SU-DHL-6 (cell line): ENCODE measurements at regions not wholly inside any gene's neighbourhood (a gene's known extent, or its start where the extent isn't known, plus 50 kb on each side); places are given as distances from the start of the nearest gene placed in this dataset.

Experiments
- EZH2phosphoT487 ChIP-seq: fragments of 200-600 bp; sonication (generic), shearing (Covaris generic); conservative IDR thresholded peaks from 2 replicates; pipeline ENCODE4 v1.6.1; 2018; ENCODE audit warnings: mild to moderate bottlenecking, antibody characterized with exemption, low read length, moderate library complexity, mixed read lengths
- TF ChIP-seq, protein P1 (sequence below): fragments of 200-600 bp; sonication (generic); IDR thresholded peaks from one replicate; pipeline ENCODE4 v1.5.1; 2017; ENCODE audit warnings: antibody characterized with exemption, mild to moderate bottlenecking, low read length, moderate library complexity; ENCODE audit not compliant: insufficient read depth, poor library complexity, severe bottlenecking

DNA sequence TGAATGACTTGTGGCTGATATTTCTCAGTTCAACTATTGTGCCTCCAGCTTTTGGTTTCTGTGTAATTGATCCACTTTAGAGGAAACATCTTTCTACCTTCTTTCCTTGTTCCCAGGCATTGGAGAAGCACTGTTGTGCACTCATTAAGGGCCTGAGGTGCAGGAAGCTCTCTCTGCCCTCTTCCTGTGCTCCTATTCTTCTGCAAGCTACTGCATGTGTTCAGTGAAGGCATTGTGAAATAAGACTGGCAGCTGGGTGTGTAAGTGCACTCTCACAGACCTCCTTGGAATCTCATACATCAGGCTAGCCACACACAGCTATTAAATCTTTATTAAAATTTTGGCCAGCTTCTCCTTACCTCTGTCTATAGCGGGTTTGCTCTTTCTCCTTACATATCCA lies 177.8 kb downstream of the OGFRL1 start:
- TF ChIP-seq, protein P1, sequence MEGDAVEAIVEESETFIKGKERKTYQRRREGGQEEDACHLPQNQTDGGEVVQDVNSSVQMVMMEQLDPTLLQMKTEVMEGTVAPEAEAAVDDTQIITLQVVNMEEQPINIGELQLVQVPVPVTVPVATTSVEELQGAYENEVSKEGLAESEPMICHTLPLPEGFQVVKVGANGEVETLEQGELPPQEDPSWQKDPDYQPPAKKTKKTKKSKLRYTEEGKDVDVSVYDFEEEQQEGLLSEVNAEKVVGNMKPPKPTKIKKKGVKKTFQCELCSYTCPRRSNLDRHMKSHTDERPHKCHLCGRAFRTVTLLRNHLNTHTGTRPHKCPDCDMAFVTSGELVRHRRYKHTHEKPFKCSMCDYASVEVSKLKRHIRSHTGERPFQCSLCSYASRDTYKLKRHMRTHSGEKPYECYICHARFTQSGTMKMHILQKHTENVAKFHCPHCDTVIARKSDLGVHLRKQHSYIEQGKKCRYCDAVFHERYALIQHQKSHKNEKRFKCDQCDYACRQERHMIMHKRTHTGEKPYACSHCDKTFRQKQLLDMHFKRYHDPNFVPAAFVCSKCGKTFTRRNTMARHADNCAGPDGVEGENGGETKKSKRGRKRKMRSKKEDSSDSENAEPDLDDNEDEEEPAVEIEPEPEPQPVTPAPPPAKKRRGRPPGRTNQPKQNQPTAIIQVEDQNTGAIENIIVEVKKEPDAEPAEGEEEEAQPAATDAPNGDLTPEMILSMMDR, result no peak
- no peak for TF ChIP-seq EZH2phosphoT487
